ENCODE measurements at regions not wholly inside any gene's neighbourhood (a gene's known extent, or its start where the extent isn't known, plus 50 kb on each side); places are given as distances from the start of the nearest gene placed in this dataset.

GRCh38 chr9:84054341-84055010 is 73.9 kb downstream of the RMI1 start:
- in situ Hi-C loops (cut with MboI; ENCODE audit: low sequenced_read_pairs, unreplicated experiment), result no loop called here
- DNase-seq (ENCODE audit: low spot score), result no peak
- TF ChIP-seq CTCF (IDR thresholded peaks at IDR 0.05; ENCODE audit: borderline replicate concordance, control extremely low read depth, extremely low read depth, insufficient read depth, missing control alignments), result no peak

- in situ Hi-C loops (cut with MboI; ENCODE audit: low sequenced_read_pairs, unreplicated experiment), result no loop called here
- DNase-seq (ENCODE audit: low spot score), result no peak
- TF ChIP-seq CTCF (IDR thresholded peaks at IDR 0.05; ENCODE audit: borderline replicate concordance, control extremely low read depth, extremely low read depth, insufficient read depth, missing control alignments), result no peak
Measured at GRCh38 chr9:84057662-84058061, 77.1 kb downstream of the RMI1 start.

GRCh38 chr9:84059936-84060335 is 79.3 kb downstream of the RMI1 start:
- no peak for DNase-seq (ENCODE audit: low spot score)
- in situ Hi-C loops (cut with MboI; ENCODE audit: low sequenced_read_pairs, unreplicated experiment), result no loop called here
- TF ChIP-seq CTCF (IDR thresholded peaks at IDR 0.05; ENCODE audit: borderline replicate concordance, control extremely low read depth, extremely low read depth, insufficient read depth, missing control alignments), result no peak

- DNase-seq (ENCODE audit: low spot score), result no peak
- in situ Hi-C loops (cut with MboI; ENCODE audit: low sequenced_read_pairs, unreplicated experiment), result no loop called here
- no peak for TF ChIP-seq CTCF (IDR thresholded peaks at IDR 0.05; ENCODE audit: borderline replicate concordance, control extremely low read depth, extremely low read depth, insufficient read depth, missing control alignments)
Measured at GRCh38 chr9:84061613-84062193, 81.1 kb downstream of the RMI1 start.

GRCh38 chr9:84062538-84062937 is 81.9 kb downstream of the RMI1 start:
- TF ChIP-seq CTCF (IDR thresholded peaks at IDR 0.05; ENCODE audit: borderline replicate concordance, control extremely low read depth, extremely low read depth, insufficient read depth, missing control alignments), result no peak
- no peak for DNase-seq (ENCODE audit: low spot score)
- in situ Hi-C loops (cut with MboI; ENCODE audit: low sequenced_read_pairs, unreplicated experiment), result no loop called here

- no peak for DNase-seq (ENCODE audit: low spot score)
- TF ChIP-seq CTCF (IDR thresholded peaks at IDR 0.05; ENCODE audit: borderline replicate concordance, control extremely low read depth, extremely low read depth, insufficient read depth, missing control alignments), result no peak
- in situ Hi-C loops (cut with MboI; ENCODE audit: low sequenced_read_pairs, unreplicated experiment), result no loop called here
Measured at GRCh38 chr9:84067821-84068220, 87.2 kb downstream of the RMI1 start.

All from GM13976 (cell line).